ENCODE measurements at regions not wholly inside any gene's neighbourhood (a gene's known extent, or its start where the extent isn't known, plus 50 kb on each side); places are given as distances from the start of the nearest gene placed in this dataset.
"Not testable (repeated sequence)": the region's sequence is repeated elsewhere in the genome, so short reads cannot be mapped to it uniquely, and the experiment has no call there.

DNA sequence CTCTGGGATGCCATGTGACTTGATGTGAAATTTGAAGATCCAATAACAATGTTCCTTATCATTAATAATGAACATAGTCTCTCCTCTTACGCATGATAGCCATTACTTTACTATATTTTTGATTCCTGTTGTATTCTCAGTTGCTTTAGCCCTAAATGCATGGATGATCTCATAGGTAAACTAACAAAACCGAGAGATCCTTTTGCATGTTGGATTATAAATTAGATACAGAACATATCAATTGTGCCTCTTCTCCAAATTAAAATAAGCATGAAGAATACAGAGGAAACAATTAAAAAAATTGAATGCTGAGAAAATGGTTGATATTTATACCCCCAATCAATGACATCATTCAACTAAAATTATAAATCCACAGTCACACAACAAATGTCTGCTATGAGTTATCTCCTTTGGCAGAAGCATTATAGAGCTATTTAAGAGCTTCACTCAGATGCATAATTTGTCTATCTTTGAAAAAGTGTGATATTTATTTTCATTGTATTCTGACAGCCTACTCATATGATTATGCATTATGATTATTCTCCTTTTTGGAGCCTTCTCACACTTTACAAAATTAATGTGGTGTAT, 386.4 kb upstream of the STXBP6 start:
- DNase-seq, result no peak

DNA sequence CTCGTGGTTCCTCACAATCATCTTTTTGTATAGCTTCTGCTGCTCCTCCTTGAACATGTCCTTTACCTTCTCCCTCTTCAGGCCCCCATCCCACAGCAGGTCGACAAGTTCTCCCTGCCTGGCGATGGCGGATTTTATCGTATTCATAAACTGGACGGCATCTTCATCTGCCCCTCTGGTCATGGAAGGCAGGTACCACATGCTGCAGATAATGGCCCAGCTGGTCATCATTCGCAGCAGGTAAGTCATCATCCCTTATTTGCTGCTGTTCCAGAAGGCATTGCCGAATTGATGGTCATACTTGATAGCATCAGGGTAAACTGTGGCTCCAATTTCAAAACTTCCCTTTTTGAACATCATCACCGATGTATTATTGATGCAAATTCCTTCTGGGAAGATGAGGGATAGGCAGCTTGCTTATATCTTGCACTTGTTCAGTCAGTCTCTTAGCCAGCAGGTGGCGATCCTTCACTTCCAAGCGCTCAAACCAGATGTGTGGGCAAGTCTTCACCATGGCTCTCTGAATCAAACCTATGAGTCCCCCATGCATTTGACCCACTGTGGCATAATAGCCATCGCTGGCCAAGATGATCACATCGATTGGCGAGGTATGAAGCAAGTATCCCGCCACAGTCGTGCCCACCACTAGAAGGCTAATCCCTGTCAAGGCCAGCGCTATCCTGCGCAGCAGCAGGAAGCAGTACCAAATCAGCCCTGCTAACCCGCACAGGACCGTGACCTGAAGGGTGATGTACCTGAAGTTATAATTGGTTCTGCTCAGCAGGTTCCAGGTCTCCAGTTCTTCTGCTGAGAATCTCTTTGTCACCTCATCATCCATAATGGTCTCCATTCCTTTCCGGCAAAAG, 381.5 kb upstream of the STXBP6 start:
- DNase-seq, result no peak

DNA sequence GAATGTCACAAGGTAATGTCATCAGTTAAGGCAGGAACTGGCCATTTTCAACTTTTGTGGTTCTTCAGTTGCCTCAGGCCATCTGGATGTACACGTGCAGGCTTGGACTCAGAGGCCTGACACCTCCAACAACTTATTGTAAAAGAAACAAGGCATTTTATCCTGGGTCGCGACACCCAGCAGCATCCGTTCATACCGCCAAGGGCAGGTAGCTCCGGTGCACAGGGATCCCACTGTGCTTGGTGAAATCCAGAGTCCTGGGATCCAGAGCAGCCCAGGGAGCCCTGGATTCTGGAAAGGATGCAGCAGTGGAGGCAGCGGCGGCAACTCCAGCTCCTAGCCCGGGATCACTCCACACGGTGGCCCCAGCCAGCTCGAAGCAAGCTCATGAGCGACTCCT, 380.9 kb upstream of the STXBP6 start:
- DNase-seq, result no peak

- no peak for DNase-seq
These were observed 363.1 kb upstream of the STXBP6 start for GRCh38 chr14:25412998-25413397.

DNA sequence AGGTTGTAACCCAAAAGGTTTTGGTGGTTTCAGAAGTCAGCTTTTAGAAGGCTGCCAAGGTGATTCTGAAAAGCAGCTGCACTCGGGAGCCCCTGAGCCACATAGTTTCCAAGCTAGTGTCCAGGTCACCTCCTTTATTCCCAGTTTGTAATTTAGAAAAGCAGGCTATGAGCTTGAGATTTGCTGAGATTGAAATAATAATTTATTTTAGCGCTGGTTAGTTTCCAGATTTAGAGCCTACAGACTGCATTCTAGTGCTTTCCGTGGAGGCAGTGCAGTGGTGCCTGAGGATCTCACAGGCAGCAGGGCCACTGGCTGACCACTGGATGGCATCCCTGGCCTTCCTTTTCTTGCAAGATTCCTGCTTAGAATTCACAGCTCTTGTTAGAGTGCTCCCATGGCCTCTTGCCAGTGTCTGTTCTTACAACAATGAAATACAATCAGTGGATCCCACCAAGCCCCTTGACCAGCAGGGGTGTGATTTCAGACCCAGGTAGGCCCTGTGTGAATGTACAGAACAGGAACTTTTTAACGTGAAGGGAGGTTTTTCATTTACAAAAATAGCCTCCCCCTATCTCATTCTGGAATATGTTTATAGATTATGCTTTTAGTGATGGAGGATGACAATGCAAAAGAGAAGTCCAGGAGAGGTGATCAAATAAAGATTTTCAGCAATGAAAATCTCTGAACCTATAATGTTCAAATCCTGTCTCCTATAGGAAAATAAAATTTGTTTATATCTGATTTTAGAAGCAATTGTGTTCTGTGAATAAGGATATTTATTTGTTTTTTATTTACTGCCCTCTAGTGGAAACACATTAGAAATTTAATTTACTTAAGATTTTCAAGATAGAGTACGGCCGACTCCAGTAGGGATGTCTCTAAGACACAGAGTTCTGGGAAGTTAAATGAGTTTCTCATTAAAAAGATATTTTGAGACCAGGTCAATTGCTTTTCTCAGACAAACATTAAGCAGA, 362.1 kb upstream of the STXBP6 start:
- no peak for DNase-seq

DNA sequence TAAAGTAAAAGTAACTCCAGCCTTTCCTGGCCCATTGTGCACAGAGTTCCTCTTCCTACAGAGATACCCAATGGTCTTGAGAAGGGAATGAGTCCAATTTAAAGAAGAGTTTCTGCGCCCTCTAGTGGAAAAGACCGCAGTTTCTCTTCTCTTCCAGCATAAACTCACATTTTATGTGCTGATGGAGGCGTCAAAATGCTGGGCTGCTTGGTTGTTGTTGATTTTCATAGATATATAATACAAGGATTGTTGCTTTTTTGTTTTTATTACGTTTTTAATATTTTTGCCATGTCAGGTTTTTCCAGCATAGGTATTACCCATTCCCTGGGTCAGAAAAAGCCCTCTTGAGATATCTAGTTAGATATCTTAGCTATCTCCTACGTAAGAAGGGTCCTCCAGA, 356.9 kb upstream of the STXBP6 start:
- no peak for DNase-seq

DNA sequence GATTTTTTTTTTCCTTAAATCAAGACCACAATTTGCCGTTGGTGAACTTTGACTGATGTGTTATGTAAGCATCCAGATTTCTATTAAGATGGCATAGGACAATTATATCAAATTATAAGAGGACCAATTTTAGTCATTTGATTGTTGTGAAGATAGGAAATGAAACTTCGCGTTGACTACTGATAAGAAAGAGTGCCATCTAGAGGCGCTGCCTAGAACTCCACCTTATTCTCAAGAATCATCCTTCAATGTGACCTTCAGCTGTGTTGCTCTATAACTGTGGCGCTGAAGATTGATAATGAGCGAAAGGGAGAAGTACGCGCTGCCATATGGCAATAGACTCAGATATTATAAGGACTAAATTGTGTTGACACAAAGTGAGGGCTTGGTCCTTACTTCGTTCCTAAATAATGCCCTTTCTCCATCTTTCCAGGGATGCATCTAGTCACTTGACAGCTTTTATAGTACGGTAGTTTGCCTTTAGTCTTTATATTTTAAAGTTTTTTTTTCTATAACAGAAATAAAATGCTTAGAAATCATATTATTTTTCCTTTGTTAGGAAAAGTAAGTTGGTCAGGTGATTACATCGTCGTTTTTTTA, 350.8 kb upstream of the STXBP6 start:
- peak; percentile 24 for DNase-seq

DNA sequence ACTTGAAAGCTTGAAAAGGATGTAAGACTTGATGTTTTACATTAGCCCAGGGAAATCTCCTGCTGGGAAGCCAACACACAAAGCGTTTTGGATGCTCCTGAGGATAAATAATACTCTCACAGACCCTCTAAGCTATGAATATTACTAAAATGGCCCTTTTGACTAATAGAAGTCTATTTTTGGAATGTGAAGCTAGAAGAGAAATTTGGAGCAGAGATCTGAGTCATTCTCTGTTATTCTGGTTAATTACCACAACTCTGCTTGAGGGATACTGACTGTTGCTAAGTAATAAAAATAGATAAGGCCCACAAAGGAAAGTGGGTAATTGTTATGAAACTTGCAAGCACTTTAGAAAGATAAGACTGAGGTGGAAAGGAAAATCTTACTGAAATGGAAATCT, 346.2 kb upstream of the STXBP6 start:
- DNase-seq, result no peak

DNA sequence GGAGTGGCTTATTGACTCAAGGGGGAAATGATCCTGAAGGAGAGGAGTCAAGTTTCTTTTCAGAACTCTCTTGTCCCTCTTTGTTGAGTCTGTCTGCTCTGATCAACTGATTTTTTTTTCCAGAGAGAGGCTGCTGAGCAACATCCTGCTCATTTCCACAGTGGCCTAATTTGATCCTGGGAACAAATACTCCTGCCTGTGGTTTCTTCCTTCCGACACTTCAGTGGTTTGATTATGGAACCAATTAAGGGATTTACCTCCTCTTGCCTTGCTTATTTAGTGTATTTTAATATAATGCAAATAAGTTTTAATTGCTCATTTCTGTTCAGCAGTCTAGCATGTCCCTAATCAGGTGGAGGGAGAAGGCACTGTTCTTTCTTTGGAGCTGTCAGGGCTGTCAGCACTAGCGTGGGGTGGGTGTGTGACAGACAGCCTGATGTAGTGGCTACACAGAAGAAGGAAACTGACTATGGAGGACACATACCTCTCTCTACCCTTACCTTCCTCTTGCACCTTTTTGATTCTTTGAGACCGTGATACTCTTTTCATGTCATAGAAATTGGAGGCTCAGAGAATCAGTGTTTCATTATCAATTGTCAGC, 344.9 kb upstream of the STXBP6 start:
- no peak for DNase-seq

- no peak for DNase-seq
These were observed 344.4 kb upstream of the STXBP6 start for GRCh38 chr14:25394356-25394755.

DNA sequence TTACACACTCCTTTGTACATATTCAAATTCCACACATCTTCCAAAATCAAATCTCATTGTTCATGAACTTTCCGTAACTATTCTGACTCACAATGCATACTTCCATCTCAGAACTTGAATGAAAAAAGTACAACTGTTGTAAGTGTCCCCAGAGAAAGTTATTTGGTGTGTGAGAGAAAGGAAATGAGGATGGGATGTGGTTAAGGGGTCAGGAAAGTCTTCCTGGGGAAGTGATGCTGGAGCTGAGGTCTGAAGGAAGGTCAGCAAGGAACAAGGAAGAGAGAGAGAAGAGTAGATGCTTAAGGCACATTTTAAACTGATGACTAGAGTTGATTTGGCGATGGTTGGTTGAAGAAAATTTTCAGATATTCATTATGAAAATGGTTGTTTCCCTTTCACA, 340.0 kb upstream of the STXBP6 start:
- no peak for DNase-seq

GRCh38 chr14:25381498-25381897, 331.6 kb upstream of the STXBP6 start:
- no peak for DNase-seq

GRCh38 chr14:25375639-25376038, 325.7 kb upstream of the STXBP6 start:
- no peak for DNase-seq

DNA sequence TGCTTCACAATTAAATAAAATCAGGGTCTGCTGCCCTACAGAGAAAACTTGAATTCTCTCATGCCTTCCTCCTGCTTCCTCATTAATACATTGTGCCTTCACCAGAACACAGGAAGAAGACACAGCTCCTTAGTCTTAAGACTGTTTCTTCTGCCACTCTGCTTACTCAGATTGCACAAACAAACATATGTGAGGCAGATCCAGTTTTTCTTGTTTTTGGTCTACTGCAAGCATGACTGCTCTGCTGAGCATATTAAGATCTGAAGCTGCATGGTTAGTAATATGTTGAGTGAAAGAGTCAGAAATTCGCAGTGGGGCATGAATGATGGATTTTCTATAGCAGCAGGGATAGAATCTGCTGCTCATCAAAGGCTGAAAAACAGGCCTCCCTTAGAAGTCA, 321.1 kb upstream of the STXBP6 start:
- peak; percentile 6 for DNase-seq

DNA sequence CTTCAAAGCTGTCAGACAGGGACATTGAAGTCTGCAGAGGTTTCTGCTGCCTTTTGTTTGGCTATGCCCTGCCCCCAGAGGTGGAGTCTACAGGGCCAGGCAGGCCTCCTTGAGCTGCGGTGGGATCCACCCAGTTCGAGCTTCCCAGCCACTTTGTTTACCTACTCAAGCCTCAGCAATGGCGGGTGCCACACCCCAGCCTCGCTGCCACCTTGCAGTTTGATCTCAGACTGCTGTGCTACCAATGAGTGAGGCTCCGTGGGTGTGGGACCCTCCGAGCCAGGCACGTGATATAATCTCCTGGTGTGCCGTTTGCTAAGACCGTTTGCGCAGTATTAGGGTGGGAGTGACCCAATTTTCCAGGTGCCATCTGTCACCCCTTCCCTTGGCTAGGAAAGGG, 320.1 kb upstream of the STXBP6 start:
- not testable (repeated sequence) for DNase-seq

DNA sequence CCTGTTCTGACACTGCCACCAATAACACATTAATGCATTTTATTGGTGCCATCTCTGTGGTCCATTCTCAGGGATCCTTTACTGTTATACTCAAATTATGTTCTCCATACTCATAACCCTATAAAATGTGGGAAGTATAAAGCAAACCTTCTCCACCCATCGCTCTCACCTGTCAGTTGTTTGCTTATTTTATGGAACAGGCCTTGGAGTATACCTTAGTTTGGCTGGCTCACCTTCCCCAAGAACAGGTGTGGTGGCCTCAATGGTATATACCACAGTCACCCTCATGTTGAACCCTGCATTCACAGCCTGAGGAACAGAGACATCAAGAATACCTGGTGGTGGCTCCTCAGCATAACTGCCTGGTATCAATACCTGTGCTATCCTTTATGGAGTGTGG, 308.4 kb upstream of the STXBP6 start:
- DNase-seq, result no peak

DNA sequence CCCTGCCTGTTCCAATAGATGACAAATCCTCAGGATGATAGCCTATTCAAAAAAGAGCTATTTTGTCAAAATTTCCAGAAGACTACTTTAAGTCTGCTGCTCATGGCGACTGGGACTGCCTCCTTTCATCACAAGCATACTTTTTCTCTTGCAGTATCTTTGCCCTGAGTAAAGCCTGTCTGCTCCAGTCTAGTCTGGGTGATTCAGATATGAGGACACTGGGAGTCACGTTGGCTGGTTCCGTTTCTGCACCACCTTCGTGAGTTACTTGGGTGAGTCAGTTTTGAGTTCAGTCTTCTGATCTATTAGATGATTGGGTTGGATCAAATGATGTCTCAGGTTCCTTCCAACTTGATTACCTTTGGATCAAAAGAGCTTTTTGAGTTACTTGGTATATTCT, 301.3 kb upstream of the STXBP6 start:
- DNase-seq, result no peak

DNA sequence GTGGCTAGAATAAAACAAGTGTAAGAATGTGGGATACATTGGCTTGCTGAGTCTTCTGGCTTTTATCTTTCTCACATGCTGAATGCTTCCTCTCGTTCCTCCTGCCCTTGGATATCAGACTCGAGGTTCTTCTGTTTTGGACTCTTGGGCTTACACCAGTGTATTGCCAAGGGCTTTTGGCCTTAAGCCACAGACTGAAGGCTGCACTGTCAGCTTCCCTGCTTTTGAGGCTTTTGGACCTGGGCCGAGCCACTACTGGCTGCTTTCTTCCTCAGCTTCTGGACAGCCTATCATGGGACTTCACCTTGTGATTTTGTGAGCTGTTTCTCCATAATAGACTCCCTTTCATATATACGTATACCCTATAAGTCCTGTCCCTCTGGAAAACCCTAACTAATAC, 300.9 kb upstream of the STXBP6 start:
- DNase-seq, result no peak

DNA sequence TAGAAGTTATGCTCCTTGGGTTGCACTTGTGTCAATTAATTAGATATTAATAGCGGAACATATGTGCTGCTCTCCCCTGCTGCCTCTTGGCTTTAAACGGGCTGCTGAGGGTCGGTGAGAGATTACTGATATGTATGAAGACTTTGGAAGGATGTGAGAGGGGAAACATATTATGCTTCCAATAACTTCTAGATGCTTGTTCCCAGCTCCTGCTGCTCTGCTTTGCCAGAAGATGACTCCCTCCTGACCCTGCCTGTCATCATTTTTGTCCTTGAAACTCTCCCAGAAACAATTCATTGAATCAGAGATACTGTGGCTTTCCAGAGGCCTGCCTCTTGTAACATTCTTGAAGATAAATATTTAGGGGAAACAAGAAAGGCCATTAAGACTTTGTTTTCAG, 300.1 kb upstream of the STXBP6 start:
- no peak for DNase-seq

DNA sequence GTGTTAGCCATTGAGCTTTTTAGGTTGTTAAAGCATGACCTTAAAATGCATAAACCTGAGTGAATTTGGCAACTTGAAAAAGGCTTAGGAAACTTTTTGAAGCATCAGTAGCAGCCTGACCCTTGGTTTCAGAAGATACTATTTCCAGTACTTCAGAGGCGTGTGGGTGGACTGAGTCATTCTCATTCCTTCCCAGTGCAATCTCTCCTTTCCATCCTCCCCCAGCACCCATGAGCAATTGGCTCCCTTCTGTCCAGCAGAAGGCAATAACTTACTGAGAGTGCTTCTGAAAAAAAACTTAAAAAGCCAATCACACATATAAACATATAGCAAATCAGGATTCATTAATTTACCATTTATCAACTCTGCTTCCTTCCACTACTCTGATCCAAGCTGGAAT, 299.3 kb upstream of the STXBP6 start:
- no peak for DNase-seq

- no peak for DNase-seq
These were observed 290.9 kb upstream of the STXBP6 start for GRCh38 chr14:25340882-25341281.

GRCh38 chr14:25322784-25323183, 272.8 kb upstream of the STXBP6 start:
- no peak for DNase-seq

Measured in right kidney (tissue), 1 donor.